ENCODE measurements at regions not wholly inside any gene's neighbourhood (a gene's known extent, or its start where the extent isn't known, plus 50 kb on each side); places are given as distances from the start of the nearest gene placed in this dataset.
A peak's percentile ranks its signal among the peaks of the same experiment; 100 is the strongest.

DNA sequence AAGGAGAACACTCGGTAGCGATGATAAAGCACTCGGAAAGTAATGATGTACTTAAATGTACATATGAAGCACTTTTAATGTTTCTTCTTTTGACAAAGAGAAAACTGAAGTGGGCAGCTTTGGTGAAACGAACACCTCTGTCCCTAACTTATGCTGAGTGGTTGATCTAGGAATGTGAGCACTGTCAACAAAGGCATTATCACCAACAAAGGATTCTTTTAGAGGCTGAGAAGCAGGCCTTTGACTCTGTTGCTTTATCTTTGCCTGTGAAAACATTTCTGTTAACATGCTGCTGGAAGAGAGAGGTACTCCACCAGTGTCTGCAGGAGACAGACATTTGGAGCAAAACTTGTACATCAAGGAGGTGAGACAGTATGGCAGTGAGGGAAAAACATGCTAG lies 103.2 kb upstream of the VRK1 start:
- no peak for DNase-seq

DNA sequence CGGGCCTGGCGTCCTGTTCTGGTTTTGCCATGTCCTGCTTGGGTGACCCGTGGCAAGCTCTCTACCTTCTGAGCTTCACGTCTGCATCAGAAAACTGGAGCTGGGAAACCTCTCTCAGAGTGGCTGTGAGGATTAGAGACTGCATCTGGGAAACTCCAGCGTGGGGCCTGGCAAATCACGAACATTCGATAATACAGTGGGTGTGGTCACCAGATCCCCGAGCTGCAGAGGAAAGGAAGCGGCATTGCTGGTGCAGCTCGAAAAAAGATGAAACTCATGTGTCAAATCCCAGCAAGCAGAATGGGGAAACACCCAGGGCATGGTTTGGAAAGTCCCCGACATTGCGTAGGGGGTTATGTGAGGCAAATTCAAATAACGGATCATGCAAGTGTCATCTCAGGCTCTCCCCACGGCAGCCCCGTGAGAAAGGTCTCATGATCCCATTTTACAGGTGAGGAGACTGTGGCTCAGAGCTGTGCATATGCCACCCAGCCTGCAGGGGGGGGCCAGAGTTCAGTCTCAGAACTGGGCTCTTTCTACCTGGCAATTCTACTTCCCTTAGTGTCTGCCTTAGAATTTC lies 98.1 kb upstream of the VRK1 start:
- WGBS, 2 experiments (ENCODE audit: insufficient coverage in 1 of 2, insufficient read length in 1 of 2): 94 to 96% methylated on average over 14 to 15 of the region's 15 CpGs
- no peak overlapping the region for H3K4me3 ChIP-seq (ENCODE audit: low read length)
- H3K27ac Mint-ChIP-seq: no peak overlapping the region
- H3K4me3 Mint-ChIP-seq: no peak overlapping the region
- H3K9me3 ChIP-seq (ENCODE audit: control insufficient read depth, low read length): no peaks in the 10 kb centered on the region
- H3K9me3 Mint-ChIP-seq: no peaks in the 10 kb centered on the region
- H3K36me3 ChIP-seq (ENCODE audit: control insufficient read depth, insufficient read depth, low read length): no peaks in the 10 kb centered on the region
- peaks cover 55% of the 10 kb centered on the region for H3K27me3 Mint-ChIP-seq (ENCODE audit: insufficient read depth)
- TF ChIP-seq, protein P1, sequence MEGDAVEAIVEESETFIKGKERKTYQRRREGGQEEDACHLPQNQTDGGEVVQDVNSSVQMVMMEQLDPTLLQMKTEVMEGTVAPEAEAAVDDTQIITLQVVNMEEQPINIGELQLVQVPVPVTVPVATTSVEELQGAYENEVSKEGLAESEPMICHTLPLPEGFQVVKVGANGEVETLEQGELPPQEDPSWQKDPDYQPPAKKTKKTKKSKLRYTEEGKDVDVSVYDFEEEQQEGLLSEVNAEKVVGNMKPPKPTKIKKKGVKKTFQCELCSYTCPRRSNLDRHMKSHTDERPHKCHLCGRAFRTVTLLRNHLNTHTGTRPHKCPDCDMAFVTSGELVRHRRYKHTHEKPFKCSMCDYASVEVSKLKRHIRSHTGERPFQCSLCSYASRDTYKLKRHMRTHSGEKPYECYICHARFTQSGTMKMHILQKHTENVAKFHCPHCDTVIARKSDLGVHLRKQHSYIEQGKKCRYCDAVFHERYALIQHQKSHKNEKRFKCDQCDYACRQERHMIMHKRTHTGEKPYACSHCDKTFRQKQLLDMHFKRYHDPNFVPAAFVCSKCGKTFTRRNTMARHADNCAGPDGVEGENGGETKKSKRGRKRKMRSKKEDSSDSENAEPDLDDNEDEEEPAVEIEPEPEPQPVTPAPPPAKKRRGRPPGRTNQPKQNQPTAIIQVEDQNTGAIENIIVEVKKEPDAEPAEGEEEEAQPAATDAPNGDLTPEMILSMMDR (conservative IDR thresholded peaks at IDR 0.05): peak; percentile 51
- H3K4me1 ChIP-seq (ENCODE audit: control insufficient read depth, insufficient read depth, low read length): peaks cover 8% of the 10 kb centered on the region
- H3K9ac ChIP-seq (ENCODE audit: extremely low read depth, low read length, poor library complexity, severe bottlenecking): no peak overlapping the region
- no peaks in the 10 kb centered on the region for H3K36me3 Mint-ChIP-seq (ENCODE audit: low read depth)
- H3K4me1 Mint-ChIP-seq: peaks cover 11% of the 10 kb centered on the region
- H3K27ac ChIP-seq (ENCODE audit: low read depth, low read length): no peak overlapping the region
- peaks cover 35% of the 10 kb centered on the region for H3K27me3 ChIP-seq (ENCODE audit: control insufficient read depth, insufficient read depth, low read length, poor library complexity, severe bottlenecking)
- no peak for DNase-seq

More for the DNA sequence above, 103.2 kb upstream of the VRK1 start:
- Mint-ChIP-seq H3K4me1 (peaks cover 23% of the 10 kb centered on the region), H3K36me3 (ENCODE audit: low read depth) (no peaks in the 10 kb centered on the region), H3K9me3 (peaks cover 7% of the 10 kb centered on the region), H3K27me3 (ENCODE audit: insufficient read depth) (peaks cover 86% of the 10 kb centered on the region), H3K27ac (peak overlapping the region; percentile 22), H3K4me3 (peak overlapping the region; percentile 2)
- Histone ChIP-seq H3K27ac (ENCODE audit: low read depth, low read length) (no peak overlapping the region), H3K9me3 (ENCODE audit: control insufficient read depth, low read length) (peaks cover 25% of the 10 kb centered on the region), H3K9ac (ENCODE audit: extremely low read depth, low read length, poor library complexity, severe bottlenecking) (no peak overlapping the region), H3K36me3 (ENCODE audit: control insufficient read depth, insufficient read depth, low read length) (no peaks in the 10 kb centered on the region), H3K27me3 (ENCODE audit: control insufficient read depth, insufficient read depth, low read length, poor library complexity, severe bottlenecking) (peaks cover 77% of the 10 kb centered on the region), H3K4me3 (ENCODE audit: low read length) (peak overlapping the region; percentile 42), H3K4me1 (ENCODE audit: control insufficient read depth, insufficient read depth, low read length) (peaks cover 8% of the 10 kb centered on the region)
- TF ChIP-seq, protein P1 (conservative IDR thresholded peaks at IDR 0.05): no peak
- 66% methylated on average over 4 of the region's 4 CpGs for WGBS, 2 experiments (ENCODE audit: insufficient coverage in 1 of 2, insufficient read length in 1 of 2)

DNA sequence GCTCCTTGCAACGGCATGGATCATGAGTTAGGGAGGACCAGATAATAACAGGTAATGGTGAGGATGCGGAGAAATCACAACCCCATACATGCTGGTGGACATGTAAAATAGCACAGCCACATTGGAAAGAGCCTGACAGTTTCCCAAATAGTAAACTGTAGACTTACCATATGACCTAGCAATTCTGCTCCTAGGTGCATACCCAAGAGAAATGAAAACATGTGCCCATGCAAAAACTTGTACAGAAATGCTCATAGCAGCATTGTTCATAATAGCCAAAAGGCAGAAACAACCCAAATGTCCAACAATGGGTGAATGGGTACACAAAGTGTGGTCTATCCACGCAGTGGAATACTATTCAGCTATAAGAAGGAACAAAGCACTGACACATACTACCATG lies 97.5 kb upstream of the VRK1 start:
- Mint-ChIP-seq H3K9me3 (no peaks in the 10 kb centered on the region), H3K4me3 (no peak overlapping the region), H3K27me3 (ENCODE audit: insufficient read depth) (peaks cover 54% of the 10 kb centered on the region), H3K4me1 (peaks cover 5% of the 10 kb centered on the region), H3K36me3 (ENCODE audit: low read depth) (no peaks in the 10 kb centered on the region), H3K27ac (no peak overlapping the region)
- Histone ChIP-seq H3K27ac (ENCODE audit: low read depth, low read length) (no peak overlapping the region), H3K4me1 (ENCODE audit: control insufficient read depth, insufficient read depth, low read length) (peaks cover 3% of the 10 kb centered on the region), H3K27me3 (ENCODE audit: control insufficient read depth, insufficient read depth, low read length, poor library complexity, severe bottlenecking) (peaks cover 35% of the 10 kb centered on the region), H3K36me3 (ENCODE audit: control insufficient read depth, insufficient read depth, low read length) (no peaks in the 10 kb centered on the region), H3K9ac (ENCODE audit: extremely low read depth, low read length, poor library complexity, severe bottlenecking) (no peak overlapping the region), H3K4me3 (ENCODE audit: low read length) (no peak overlapping the region), H3K9me3 (ENCODE audit: control insufficient read depth, low read length) (no peaks in the 10 kb centered on the region)
- DNase-seq: no peak
- 94 to 96% methylated on average over 3 of the region's 3 CpGs for WGBS, 2 experiments (ENCODE audit: insufficient coverage in 1 of 2, insufficient read length in 1 of 2)
- TF ChIP-seq, protein P1 (conservative IDR thresholded peaks at IDR 0.05): no peak
